GM19468 (cell line): ENCODE measurements at regions not wholly inside any gene's neighbourhood (a gene's known extent, or its start where the extent isn't known, plus 50 kb on each side); places are given as distances from the start of the nearest gene placed in this dataset.
"Not testable (repeated sequence)": the region's sequence is repeated elsewhere in the genome, so short reads cannot be mapped to it uniquely, and the experiment has no call there.

Experiments used
- ATAC-seq: cut with Tn5 transposase; IDR thresholded peaks from one replicate; pipeline ENCODE4 v1.9.1; 2021; ENCODE audit warnings: mild to moderate bottlenecking, moderate library complexity, moderate number of reproducible peaks; ENCODE audit not compliant: unreplicated experiment; ENCODE audit errors: extremely low read depth

DNA sequence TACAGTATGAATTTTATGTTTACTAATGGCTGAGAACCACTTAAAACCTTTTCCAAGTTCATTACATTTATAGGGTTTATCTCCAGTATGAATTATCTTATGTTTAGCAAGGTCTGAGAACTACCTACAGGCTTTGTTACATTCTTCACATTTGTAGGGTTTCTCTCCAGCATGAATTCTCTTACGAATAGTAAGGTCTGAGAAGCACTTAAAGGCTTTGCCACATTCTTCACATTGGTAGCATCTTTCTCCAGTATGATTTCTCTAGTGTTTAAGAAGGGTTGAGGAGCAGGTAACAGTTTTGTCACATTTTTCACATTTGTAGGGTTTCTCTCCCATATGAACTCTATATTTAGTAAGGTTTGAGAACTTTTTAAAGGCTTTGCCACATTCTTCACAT lies 1127.4 kb downstream of the EFNA5 start:
- no peak for ATAC-seq

DNA sequence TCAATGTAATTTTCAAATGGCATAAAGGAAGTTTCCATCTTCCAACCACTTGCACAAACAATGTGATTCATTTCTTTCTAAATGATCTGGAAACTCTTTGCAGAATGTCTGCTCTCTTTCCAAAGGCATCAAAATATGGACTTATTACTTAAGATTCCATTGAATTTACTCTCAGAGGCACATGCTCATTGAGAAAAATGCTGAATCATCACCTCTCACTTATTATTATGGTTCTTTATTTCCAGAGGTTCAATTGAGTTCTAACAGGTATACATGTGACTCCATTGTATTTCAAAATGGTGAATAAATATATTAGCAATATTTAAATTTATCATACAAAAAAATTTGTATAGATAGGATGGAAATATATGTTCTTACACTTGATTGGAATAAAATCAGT lies 1140.6 kb downstream of the EFNA5 start:
- ATAC-seq: no peak

DNA sequence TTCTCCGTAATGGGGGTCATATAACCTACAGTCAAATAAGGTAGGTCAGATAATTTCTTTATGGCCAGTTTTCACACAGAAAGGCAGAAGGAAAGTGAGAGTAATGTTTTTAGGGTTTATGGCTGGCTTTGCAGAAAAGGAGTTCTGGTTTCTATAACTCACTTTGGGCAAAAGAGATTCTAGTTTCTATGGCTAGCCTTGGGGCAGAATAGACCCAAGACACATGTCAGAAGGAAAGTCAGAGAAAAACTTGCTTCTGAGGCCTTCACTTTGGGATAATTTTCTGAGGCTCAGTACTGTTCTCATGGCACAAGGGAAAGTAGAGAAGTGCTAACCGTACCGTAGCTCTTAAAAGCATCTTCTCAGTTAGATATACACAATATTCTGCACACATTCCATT lies 1145.3 kb downstream of the EFNA5 start:
- ATAC-seq: no peak

DNA sequence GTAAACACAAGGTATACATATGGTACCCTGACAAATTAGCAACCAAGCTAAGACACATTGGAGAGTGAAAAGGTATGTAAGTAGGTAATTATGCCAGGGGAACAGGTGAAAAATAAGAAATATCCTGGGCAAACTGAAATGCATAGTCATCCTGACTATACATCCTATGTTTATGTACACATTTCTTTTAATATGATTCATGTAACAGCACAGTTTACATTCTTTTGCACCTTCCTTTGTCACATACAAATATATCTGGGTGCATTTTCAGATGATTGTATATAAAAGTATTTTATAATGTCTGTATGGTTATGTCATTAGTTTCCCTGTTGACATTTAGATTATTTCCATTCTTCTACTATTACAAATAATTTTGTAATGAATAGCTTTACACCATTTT lies 1146.9 kb downstream of the EFNA5 start:
- ATAC-seq: no peak

DNA sequence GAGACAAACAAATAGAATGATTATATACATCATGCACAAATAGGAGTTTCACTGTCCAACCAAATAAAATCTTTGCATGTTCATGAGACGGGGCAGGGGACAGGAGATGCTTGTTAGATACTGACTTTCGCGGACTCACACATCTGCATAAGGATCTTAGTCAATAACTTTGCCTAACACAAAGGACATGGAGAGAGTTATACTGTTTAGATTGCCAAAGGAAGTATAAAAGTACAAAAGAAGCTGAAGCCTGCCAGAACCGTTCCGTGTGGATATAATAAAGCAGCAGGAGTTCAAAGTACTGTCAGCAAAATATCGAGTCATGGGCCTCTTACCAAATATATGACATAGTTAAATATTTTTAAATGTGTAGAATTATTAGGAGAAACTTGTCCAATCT lies 1148.4 kb downstream of the EFNA5 start:
- no peak for ATAC-seq

DNA sequence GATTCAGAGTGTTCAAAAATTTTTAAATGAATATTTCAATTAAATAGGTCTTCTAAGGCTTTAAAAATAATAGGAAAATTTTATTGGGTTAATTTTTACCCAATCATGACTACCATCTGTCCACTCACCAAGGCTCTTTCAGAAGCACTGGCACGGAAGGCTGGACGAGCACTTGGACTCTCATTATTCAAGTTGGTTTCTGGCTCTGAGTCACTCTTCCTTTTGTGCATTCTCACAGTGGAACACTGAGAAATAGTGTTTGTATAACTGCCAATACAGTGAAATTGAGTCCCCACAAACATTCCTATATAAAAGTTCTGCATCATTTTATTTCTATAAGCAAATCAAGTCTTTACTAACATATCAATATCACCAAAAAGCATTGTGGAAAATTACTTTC lies 1149.0 kb downstream of the EFNA5 start:
- no peak for ATAC-seq

DNA sequence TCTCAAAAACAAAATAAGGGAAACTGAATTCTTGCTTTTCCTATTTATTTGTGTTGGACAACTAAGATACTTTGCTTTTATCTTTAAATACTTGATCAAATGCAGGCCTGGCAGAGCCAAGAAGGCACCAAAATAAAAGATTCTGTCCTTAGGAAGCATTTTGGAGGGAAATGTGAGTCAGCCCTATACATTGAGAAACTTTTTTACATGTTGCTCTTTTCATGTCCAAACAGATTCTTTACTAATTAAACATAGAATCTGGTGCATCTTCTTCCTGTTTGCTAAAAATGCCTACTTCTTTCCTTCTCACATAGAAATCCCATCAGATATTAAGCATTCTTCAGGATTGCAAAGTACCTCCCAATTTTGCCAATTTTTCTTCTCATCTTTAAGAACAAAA lies 1160.4 kb downstream of the EFNA5 start:
- ATAC-seq: no peak

DNA sequence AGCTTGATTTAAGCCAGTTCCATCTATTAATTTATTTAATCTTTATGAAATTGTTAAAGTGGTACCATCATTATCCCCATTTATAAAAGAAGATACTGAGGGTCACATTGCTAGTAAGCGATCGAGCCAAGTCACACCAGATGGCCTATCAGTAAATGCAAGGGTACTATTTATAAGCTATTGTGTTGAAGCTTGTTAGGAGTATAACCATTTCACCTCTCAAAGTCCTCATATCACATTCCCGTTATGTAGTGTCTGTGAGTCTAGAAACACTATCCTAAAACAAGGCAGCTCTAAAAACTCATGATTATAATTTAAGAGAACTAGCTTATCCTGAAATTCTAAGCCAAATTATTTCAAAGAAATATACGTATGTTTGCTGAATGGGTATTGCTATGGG lies 1161.8 kb downstream of the EFNA5 start:
- no peak for ATAC-seq

DNA sequence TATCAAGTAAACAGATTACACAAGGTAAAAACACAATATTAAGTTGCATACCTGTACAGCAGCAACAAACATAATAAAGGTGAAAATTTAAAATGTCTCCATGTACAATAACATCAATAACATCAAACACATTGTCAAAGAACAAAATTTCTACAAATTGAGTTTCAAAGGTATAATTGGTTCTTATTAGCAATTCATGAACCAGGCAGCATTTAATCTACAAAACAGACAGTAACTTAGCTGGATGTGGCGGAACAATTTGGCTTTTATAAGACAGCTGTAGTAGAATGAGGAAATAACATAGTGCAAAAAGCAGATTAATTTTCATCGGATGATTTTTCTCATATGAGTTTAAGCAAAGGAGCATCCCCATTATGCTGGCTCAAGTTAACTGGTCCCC lies 1176.8 kb downstream of the EFNA5 start:
- ATAC-seq: no peak

DNA sequence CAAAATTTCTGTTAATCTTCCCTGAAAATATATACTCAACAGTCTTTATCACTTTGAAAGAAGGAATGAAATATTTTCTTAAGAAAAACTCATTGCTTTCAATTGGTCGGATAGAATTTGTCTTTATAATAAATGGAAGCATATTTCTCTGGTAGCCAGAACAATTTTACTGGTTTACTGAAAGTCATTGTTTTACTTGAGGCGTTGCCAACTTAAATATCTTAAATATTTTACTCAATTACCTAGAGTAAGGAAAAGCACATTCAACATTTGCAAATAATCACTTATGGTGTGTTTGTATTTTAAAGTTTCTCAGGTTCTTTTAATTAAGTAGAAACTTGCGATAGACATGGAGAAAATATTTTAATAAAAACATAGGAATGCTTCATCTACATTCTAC lies 1181.7 kb downstream of the EFNA5 start:
- no peak for ATAC-seq

DNA sequence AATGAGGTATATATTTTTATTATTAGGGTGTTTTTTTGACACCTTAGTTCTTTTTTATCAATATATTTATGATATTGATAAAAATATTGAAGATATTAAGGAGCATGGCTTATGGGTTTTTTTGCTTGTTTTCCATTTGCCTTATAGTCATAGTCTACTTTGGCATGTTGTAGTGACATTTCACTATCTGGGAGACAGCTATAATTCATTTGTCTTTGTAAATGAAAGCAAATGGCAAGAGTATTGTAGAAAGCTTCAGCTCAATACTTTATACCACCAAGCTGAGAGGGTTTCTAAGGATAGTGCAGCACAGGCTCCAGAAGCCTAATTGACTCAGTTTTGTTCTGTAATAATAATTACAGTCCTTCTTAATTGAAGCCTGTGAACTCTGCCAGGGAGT lies 1182.3 kb downstream of the EFNA5 start:
- ATAC-seq: no peak

DNA sequence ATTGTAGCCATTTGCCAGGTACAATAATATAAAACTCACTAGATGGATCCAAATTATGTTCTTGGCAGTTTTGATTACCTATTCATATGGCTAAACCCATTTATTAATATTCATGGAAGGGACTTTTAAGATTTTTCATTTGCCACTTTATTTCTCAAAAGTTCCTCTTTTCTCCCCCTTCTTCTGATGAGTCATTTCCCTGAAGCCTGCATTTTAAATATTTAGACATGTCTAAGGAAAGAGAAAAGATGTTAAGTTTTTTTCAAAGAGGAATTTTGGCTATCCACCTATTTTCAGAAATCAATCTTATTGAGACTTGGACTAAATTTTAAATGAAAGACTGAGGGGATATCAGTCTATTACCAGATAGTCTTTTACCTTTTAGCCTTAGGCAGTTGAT lies 1189.4 kb downstream of the EFNA5 start:
- ATAC-seq: no peak

DNA sequence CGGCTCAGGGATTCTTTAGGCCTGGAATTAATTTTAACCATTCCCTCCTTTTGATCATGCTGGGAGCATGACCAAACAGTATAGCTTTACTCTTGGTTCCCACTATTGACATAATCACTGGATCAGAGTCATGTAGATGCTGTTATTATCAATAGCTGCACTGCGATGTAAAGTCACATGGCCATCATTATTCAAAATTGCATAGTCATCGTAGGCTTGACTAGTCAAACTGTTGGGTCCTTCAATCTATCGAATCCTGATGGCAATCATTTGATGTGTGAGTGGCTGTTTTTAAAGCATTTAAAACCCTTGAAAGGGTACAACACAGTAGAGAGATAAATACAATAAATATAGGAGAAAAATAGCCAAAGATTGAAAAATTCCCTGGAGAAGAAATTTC lies 1194.1 kb downstream of the EFNA5 start:
- ATAC-seq: no peak

DNA sequence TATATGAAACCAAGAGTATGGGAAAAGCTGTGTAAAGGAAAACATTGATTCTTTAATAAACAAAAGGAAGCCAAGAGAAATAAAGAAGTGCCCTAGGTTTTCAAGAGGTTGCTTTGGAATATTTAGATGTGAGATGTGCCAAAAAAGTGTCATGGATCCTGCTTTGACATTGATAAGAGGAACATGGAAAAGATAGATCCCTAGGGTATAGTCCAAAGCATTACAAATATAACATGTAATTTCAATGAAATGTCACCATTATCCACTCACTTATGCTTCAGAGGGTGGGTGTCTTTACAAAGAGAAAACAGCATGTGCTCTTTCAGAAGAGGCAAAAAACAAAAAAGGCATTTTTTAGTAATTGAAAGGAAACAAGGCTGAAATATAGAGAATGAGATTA lies 1196.7 kb downstream of the EFNA5 start:
- ATAC-seq: no peak

DNA sequence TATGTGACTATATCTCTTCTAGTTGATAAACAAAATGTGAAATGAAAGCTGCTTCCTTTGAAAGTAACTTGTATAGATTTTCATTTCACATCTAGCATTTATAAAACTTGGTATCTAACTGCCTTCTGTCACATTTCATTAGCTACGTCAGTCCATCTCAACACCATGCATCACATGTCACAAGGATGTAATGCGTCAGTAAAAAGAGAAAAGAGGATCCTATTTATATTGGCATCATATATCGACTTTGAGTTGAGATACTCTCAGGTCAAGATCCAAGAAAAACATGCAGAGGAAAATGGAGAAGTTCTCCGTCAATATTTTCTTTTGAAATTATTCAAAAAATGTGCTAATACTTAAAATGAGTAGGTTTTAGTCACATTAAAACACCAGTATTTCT lies 1211.2 kb downstream of the EFNA5 start:
- ATAC-seq: no peak

DNA sequence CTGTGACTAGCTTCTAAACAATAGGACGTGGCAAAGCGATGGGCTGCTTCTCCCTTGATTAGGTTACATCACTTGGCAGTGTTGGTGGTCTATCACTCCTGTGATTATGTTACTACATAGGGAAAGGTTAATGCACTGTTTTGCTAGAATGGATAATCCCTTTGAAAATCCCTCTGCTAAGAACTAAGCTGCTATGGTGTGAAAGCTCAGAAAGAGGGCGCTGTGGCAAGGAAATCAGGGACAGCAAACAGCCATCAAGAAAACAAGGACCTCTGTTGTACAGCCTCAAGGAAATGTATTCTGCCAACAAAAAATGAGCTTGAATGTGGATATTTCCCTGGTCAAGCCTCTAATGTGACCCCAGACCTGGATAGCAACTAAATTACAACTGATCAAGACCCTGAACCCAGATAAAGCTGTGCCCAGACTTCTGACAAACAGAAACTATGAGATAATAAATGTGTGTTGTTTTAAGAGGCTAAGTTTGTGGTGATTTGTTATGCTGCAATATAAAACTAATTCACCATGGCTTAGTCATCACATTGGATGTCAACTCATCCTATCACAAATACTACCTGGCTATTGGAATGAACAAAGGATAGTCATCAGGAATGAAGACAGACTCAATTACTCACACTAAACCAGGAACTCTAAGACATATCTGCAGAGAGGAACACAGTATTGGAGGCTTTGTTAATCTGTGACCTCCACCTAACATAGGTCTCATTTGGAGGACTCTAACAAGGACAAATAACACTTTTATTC lies 1215.9 kb downstream of the EFNA5 start:
- ATAC-seq: no peak

DNA sequence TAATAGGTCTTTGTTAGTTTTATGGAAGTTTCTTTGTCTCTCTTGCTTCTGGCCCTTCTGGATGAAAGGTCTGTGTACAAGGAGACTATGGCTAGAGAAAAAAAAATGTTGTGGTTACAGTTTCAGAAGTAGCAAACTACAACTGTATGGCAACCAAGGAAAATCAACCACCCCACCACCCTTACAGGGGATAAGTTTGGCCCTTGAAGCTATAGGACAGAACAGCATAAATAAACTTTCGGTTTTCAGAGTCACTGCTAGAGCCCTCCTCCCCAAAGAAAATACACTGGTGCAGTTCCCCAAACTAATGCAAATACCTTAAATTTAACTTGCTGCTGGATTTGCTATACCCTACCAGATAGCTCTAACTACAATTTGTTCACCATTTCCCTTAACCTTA lies 1216.7 kb downstream of the EFNA5 start:
- no peak for ATAC-seq

DNA sequence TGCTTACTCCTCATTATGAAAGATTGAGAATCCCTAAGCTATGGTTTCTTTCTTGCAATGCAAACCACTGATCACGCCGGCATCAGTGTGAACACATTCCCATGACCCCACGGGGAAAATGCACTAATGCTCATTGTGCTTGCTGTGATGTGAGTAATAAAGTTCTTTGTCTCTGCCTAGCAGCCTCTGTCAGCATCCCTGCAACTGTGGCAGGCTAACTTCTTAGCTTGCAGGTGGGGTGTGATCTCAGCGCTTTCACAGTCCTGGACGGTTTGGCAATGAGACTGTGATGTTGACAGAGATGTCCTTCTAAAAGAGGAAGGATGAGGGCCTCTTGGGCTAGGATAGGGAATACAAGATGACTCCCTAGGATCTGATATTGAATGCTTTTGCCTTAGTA lies 1218.7 kb downstream of the EFNA5 start:
- ATAC-seq: no peak

DNA sequence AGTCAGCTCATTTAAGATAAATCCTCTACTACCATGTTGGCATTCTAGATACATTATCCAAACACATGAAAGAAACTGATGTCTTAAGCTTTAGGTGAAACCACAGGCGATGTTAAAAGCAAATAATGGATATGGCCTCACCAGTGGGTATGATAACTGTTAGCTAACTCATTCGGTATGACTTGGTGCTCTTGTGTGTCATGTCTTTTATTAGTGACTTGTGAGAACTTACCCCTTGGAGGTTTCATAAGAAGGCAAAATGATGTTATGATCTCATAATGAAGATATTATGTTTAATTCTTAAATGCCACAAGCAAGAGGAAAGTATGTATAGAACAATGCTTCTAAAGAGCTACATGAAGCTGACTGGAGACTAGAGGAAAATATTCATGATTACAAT lies 1227.0 kb downstream of the EFNA5 start:
- ATAC-seq: no peak

DNA sequence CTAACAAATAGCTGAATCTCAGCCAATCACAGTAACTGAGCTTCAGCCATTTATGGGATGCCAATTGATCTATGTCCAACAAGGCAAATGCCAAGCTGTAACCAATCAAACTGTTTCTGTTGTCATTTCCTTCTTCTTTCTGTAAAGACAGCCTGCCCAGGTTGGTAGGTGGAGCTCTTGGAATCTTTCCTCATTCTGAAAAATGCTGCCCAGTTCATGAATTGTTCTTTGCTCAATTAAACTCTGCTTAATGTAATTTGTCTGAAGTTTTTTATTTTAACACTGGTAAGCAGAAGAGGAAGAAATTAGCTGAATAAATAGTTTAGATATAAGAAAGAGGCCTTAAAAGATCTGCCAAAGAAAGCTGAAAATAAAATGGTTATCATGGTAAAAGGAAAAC lies 1235.6 kb downstream of the EFNA5 start:
- ATAC-seq: no peak

DNA sequence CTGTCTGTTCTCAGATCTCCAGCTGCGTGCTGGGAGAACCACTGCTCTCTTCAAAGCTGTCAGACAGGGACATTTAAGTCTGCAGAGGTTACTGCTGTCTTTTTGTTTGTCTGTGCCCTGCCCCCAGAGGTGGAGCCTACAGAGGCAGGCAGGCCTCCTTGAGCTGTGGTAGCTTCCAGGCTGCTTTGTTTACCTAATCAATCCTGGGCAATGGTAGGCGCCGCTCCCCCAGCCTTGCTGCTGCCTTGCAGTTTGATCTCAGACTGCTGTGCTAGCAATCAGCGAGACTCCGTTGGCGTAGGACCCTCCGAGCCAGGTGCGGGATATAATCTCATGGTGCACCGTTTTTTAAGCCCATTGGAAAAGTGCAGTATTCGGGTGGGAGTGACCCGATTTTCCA lies 1240.0 kb downstream of the EFNA5 start:
- ATAC-seq: not testable (repeated sequence)

DNA sequence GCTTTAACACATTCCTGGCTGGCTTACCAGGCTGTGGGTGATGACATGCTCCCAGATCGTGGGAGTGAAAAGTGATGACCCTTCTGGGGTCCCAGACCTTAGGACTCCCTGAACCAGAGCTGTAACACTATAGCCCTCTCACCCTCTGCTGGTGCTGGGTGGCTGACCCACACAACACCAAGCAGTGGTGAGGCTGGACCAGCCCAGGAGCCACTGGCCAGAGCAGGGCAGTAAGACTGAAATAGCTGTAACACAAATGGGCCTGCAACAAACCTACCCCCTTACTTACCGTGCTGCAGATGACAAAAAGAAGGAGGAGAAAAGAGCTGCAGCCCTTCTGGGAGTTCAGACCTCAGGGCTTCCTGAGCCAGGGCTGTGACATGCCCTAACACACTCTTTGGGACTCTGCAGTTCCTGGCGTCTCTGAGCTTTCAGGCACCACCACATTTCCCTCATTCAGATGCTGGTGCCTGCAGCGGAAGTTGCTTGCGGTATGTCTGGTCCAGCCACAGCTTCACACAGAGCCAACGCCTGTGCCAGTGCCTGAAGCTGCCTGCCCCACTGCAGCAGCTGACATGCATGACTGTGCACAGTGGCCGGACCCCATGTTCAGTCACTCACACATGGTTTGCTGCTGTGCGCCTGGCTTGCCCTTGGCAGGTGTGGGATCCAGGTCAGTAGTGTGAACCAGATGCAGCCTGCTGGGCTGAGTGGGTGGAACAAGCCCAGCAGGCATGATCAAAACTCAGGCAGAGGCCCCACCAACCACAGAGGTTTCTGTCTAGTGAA lies 1247.4 kb downstream of the EFNA5 start:
- no peak for ATAC-seq
